HT1080 (cell line): ENCODE measurements at regions not wholly inside any gene's neighbourhood (a gene's known extent, or its start where the extent isn't known, plus 50 kb on each side); places are given as distances from the start of the nearest gene placed in this dataset.
"Not testable (repeated sequence)": the region's sequence is repeated elsewhere in the genome, so short reads cannot be mapped to it uniquely, and the experiment has no call there.

Experiments
- DNase-seq: peaks from one replicate; pipeline ENCODE4 v3.0.0-alpha.2; 2015; ENCODE audit warnings: low read depth

DNA sequence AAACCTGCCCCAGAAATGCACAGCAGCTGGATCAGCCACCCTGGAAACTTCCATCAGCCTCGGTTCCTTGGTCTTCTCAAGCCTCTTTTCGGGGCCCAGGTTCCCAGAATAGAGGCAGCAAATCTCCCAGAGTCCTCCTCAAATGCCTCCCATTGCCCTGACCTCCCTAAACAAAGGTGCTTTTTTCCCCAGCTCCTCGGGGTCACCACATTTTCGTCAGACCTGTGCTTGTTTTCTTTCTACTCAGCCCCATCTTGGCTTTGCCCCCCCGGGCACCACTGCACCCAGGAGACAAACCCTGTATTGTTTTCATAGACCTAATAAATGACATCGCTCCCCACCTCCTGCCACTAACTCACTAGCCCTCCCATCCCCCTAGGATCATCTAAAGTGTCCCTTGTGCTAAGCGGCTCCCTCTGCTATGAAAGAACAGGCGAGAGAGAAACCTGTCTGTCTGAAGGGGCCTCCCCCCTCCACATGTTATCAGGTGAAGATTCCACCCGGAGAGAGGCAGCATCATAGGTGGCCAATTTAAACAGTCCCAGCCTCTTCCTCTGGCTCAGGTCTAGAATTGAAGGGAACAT lies 451.1 kb downstream of the SOX9 start:
- DNase-seq: peak; percentile 20

DNA sequence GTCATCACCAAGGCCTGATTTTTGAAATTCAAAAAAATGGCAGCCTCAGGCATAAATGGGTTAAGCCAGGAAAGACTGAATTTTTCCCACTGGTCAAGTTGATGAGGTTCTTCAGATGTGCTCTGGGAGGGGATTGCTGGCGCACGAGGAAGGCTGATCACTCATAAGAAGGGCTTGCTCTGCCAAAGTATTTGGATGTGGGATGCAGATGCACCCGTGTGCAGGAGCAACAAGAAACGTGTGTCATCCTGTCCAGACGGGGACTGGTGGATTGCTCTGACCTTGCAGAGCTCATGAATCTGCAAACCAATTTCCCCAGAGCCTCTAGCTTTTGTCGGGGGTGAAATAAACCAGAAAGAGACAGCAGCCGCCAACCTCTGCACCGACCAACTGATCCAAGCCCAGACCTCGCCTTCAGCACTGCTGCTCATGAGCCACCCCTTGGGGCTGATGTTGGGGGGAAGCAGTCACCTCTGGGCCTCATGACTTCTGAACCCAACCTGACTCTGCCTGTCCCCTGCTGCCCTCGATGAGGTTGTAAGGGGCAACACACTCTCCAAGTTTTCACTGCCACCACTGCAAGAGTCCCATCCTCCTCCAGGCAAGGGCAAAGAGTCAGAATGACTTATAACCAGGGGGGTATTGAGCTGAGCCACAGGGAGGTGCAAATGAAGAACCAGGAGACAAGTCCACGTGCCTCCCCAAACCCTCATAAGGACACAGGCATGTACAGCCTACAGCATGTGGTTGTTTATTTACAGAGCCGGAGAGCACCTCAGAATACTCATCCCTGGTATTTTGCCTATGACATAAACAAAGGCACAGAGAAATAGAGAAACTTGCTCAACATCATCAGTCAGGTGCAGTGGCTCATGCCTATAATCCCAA lies 452.0 kb downstream of the SOX9 start:
- DNase-seq: no peak

DNA sequence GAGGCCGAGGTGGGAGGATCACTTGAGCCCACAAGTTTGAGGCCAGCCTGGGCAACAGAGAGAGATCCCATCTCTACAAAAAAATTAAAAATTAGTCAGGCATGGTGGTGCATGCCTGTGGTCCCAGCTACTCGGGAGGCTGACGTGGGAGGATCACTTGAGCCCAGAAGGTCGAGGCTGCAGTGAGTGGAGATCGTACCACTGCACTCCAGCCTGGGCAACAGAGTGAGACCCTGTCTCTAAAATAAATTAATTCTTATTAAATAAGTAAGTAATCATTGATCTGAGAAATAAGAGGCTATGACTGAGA lies 452.6 kb downstream of the SOX9 start:
- not testable (repeated sequence) for DNase-seq

DNA sequence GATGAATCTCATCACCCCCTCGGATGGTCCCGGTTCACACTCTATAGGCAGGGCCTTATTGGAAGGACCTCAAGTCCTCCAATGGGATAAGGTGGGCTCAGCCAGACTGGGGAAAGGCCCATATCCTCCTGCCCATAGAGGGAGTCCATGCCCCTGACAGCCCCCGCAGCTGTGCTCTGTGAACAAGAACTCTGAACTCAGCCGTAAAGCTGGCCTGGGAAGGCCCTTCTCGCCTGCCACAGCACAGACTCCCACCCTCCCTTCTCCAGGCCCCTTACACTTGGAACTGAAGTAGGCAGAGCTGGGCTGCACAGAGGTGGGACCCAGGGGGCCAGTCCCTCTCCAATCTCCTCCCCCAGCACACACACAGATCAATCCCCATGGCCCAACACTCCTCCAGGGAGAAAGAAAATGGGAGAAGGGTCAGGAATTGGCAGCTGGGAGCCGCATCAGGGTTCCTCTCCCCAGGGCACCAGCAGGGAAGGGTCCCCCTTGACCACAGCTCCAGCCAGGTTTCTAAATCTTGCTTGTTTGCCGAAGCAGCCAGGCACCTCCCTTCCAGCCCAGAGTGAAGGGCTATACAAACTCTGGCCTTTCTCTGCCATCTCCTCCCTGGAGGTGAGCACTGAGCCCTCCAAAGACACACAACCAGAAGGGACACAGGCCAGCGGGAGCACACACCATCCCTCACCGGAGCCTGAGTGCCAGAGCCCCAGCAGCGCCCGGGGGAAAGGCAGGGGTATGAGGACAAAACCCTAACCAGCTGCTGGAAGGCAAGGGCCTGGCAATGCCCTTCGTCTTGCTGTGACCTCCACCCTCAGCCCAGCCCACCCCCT lies 454.1 kb downstream of the SOX9 start:
- no peak for DNase-seq

DNA sequence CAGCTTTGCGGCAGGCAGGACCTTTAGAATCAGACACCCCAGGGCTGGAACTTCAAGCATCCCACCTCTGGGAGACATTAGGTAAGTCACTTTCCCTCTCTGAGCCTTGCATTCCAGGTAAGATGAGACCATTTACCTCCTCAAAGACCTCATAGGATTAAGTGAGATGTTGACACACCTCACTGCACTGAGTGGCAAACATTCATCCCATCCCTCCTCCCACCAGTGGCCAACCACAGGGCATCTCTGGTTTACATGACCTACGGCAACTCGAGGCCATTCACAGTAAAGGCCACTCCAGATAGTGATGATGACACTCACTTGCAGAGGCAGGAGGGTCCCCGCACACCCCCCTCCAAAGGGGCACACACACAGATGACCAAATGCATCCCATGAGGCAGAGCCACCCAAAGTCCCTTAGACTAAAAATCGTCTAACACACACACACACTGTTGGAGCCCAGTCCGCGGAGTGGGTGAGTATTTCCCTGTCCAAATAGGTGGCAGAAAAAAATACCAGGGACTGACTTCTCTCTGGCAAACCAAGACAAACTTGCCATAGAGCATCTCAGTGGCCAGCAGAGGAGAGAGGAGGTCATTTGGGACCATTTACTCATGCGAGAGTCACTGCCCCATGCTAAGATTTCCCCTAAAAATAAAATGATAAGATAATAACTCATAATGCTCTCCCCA lies 454.9 kb downstream of the SOX9 start:
- no peak for DNase-seq

DNA sequence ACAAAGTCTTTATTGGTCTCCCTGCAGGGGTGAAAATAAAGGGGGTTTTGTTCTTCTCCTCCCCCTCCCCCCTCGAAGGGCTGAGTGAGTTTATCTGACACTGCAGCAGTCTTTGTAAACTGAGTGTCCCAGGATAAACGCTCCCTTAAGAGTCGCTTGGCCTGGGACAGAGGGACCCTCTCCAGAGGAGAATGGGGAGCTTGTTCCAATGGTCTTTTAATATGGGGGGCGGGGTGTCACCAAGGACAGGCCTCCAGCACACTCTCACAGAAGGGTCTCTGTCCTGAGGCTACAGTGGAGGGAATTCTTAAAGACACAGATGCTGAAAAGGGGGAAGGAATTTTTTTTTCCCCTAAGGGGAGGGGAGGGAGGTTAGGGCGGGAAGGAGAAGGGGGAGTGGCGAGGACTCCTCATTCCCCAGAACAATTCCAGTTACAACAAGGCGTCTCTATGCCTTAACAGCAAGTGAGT lies 455.5 kb downstream of the SOX9 start:
- DNase-seq: no peak

DNA sequence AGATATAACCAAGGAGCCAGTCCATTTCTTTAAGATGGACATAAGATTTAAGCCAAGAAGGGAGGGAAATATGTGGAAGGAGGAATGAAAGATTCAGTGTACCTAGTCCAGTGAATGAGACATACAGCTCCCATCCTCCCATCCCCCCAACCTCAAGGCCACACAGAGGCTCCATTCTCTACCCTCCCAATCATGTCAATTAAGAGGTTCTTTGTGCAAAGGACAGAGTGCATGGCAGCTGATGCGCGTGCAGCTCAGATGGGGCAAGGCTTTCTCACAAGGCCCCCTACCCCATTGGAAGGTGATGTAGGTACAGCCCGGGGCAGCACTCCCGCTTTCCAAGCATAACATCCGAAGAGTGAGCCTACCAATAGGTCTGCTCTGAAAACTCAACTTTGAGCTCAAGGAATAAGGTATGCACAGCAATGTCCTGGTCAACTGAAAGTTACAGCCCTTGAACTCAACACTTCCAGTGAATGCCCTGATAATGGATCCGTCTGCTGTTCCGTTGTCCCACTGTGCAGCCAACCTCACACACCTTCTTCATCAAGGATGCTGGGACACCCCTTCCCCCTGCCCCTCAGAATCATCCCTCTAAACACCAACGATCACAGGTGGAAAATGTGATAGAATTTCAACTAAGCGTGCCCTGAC lies 458.1 kb downstream of the SOX9 start:
- DNase-seq: no peak

DNA sequence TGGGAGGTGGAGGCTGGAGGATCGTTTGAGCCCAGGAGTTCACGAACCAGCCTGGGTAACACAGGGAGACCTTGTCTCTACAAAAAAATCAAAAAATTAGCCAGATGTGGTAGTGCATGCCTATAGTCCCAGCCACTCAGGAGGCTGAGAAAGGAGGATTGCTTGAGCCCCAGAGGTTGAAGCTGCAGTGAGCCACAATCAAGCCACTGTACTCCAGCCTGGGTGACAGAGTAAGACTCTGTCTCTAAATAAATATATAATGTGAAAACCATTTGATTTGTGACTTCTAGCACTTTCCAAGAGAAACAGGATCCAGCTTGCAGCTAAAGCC lies 459.1 kb downstream of the SOX9 start:
- no peak for DNase-seq

DNA sequence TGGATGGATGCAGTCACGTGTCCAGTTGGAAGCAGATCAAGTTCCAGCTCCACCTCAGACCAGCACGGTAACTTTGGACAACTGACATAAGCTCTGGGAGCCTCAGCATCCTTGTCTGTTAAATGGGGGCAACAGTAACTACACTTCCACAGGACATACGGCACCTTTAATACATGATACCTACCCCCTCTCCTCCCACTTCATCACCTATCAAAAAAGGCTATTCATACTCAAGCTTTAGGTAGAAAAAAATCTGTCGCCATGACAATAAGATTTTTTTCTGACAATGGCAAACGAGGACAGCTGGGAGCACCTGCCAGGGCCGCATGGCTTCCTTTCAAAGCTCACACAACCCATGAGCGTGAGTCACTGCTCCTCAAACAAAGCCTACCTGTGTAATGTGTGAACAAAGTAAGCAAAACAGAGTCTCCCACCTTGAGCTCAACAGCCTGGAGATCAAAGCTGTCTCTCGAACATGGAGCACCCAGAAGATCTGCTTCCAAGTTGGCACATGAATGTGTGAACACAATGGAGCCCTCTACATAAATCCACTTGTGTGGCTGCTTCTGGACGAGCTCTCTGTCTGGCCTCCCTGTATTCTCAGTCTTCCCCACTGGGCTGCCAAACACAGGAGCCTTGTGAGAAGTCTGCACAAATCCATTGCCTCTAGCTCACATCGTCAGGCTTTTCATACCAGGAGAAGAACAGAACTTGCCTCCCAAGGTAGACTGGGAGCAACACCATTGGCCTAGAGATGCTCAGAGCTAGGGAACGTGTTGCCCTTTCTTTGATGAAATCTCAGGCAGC lies 459.7 kb downstream of the SOX9 start:
- DNase-seq: no peak

DNA sequence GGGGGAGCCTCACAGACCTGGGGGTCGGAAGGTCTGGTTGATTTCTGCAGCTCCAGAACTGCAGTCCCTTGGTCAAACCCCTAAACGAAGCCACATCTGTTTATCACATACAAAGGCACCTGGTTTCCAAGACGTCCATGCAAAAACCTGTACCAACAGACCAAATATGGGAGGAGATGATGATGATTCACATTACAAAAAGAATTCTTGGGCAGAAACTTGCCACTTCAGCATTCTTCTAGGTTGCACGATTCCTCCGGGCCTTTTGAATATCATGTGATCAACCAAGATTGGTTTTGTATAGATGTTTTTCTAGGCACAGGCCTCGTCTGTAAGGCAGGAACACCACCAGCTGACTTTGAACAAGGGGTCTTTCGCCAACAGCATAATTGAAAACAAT lies 466.3 kb downstream of the SOX9 start:
- DNase-seq: no peak

DNA sequence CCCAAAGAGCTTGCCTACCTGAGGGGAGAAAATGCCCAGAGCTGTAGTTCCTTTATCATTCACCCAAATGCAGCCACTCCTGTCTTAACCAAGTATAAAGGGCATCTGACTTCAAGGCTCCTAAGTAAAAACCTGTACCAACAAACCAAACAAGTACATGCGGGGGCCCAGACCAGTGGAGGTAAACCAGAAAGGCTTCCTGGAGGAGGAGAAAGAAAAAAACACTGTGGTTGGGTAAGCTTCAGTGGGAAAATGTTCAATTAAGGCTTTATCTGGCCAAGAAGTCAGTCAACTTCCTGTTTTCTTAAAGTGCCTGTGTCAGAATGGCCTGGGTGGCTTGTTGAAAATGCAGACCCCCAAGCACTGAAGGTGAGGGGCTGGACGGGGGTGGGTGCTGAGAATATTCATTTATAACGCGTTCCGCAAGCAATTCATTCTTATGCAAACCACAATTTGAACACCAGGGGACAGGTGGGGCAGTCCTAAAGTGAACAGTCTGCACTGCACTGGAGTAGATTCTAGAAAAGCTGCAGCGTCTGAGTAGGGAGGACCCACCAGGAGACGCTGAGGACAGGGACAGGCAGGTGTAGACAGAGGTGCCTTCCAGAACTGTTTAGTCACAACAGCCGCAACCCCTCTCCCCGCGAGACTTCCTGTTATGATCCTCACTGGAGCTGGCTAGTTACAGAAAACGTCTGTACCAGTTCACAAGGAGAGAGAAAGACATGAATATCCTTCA lies 467.1 kb downstream of the SOX9 start:
- DNase-seq: peak; percentile 44

DNA sequence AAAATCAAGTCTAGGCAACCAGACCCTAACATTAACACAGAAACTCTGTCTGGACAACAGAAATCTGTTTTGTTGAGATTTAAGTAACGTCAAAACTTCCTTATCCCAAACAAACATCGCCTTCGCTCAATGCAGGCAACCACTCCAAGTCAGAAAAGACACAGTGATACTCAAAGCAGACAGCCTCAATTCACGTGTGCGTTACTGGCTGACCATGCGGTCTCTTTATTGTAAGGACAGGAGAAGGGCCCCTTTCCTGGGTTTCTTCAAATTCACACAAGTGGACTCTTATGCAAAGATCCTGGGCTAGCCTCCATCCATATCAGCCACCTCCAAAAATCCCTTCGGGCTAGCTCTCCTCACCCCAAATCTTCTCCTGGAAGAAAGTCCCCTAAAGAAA lies 467.7 kb downstream of the SOX9 start:
- DNase-seq: no peak

DNA sequence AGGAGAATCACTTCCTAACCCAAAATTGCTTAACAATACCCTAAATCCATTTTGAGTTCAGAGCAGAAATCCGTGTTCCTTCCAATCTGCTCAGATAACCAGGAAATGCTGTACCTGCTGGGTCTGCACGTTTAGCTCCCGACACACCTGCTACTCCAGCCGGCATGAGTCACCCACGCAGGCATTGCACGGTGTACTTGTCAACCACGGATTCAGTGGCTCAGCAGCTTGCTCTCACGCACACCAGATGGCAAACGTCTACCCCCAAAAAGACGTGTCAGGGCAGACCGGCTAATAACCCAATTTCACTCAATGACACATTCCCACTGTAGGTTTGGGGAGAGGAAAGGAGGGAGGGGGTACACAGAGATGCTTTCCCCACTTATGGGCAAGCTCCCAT lies 468.1 kb downstream of the SOX9 start:
- DNase-seq: peak; percentile 53

DNA sequence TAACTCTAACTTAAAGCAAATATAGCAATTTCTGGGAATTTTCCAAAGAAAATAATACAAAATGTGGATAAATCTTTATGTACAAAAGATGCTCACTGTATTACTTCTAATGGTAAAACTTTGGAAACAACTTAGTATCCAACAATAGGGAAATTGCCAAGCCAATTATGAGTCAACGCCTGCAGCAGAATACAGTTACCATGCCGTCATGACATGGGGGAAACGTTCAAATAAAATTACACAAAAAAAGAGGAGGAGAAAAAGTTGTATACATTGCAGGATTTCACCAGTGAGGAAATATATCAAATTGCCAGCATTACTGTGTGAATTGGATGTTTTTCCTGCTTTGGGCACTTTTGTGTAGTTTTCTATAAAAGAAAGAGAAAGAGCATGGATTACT lies 469.6 kb downstream of the SOX9 start:
- peak; percentile 53 for DNase-seq

DNA sequence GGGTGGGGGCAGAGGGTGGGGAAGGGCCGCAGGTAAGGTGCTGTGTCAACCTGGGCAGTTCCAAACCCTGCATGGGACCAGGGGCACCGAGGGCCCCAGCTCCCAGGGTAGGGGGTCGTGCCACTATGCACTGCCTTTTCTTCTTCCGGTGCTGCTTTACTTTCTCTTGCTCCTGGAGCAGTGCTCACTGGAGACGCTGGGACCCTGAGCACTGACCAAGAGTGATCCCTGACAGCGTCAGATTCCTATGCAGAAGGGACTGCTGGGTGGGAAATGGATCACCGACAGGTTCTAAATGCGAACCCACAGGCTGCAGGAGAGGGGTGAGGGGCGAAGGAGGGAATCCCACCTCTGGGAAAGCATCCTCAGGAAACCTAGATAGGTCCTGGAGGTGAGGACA lies 470.1 kb downstream of the SOX9 start:
- DNase-seq: peak; percentile 15

DNA sequence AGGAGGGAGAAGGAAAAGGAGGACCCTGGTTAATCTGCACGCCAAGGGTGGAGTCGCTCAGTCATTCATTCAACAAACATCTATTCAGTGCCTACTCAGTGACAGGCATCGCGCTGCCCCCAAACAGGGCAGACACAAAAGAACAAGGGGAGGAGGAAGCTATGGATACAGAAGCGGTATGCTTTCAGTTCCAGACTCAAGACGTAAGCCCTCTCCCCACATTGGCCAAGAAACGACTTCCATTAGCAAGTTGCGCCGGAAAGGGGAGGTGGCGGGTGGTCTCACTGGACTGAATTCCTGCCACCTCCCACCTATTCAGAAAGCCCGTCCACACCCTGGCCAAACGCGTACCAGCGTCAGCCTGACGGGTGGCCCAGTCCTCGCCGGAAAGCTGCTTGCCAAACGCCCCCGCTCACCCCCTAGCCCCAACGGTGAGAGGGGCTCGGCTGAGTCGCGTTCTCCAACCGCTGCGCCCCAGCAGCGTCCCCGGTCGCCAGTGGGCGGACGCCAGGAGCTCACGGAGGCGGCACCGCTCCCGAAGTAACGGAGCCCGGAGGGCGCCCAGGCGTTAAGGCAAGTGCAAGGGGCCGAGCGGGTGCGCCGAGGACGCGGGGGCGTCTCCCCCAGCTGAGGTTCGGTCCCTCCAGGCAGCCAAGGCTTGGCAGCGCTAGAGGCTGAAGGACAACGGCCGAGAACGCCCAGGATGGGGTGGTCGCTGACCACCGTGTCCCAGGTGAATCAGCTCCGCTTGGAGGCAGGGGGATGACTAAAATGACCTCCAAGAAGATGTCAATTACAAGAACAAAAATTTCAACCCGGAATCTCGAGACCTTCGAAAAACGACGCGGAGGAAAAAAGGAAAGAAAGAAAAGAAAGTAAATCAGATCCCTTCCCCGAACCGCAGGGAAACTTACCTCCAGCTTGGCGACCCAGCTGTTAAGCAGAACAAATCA lies 470.7 kb downstream of the SOX9 start:
- DNase-seq: peak; percentile 36

DNA sequence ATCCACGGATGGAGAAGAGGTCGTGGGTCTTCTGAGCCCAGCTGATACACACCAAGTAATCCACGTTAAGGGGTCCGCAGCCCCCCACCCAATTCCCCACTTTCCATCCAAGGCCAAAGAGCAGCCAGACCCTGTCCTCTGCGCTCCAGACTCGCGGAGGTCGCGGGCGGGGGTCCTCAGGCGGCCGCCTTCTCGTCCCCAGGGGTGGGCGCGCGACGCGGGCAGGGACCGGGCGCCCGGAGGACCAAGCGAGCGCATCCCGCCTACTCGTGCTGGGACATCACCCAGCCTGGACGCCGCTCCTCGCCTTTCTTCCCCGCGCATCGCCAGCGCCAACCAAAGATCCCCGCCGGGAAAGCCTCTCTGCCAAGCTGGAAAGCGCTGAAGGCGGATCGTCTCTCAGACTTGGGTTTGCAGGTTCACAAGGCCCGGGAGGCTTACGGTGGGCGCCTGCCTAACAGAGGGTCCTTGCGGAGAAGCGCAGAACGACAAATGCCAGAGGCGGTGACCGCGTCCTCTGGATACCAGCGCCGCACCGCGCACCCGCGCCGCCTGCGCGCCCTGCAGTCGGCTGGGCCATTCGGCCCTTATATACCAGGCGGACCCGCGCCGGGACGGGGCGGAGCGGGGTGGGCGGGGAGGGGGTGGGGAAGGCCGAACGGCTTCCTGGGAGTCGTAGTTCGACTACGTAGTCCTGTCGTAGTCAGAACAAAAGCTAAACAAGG lies 471.6 kb downstream of the SOX9 start:
- DNase-seq: peak; percentile 64

DNA sequence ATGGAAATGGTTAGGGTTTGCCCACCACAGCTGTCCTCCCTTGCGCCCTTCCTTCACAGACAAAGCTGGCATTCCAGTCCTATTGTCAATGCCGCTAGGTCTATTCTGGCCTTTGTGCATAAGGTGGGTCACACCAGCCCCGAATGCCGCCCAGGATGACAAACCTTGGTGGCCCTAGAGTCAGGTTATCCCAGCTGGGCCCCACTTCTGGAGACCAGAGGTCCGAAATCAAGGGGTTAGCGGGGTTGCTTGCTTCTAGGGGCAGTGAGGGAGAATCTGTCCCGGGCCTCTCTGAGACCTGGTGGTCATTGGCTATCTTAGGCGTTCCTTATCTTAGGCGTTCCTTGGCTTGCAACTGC lies 472.1 kb downstream of the SOX9 start:
- DNase-seq: no peak
